Heart left ventricle (tissue), 13 donors: ENCODE measurements at regions not wholly inside any gene's neighbourhood (a gene's known extent, or its start where the extent isn't known, plus 50 kb on each side); places are given as distances from the start of the nearest gene placed in this dataset.
"Not testable (repeated sequence)": the region's sequence is repeated elsewhere in the genome, so short reads cannot be mapped to it uniquely, and the experiment has no call there.

Experiments
- CTCF ChIP-seq, 12 donors: fragments of 200-600 bp; sonication (generic) in 4 of 12; IDR thresholded peaks; one replicate each; pipeline versions ENCODE4 v1.5.0 to v1.8.0; 2018 to 2022; ENCODE audit warnings: antibody characterized with exemption in 12 of 12, mild to moderate bottlenecking in 5 of 12
- POLR2A ChIP-seq, 2 donors: fragments of 450-650 bp; IDR thresholded peaks; one replicate each; pipeline ENCODE4 v1.6.1; 2017; ENCODE audit warnings: antibody characterized with exemption in 2 of 2, mild to moderate bottlenecking in 2 of 2, moderate library complexity in 2 of 2
- donor health status: ischemic (EF 13 %, LVEDD 7.1; RV severe dilation, severe dysfunction).
- donor health status: DM: no; HTN: yes; CAD: no.
- donor health status: DM: no; HTN: no; CAD: no.
- donor health status: ischemic (EF 25% LVEDD 6.9; RV normal size, moderate dysfunction).
- donor health status: ischemic (EF 25% LVEDD 5.7; RV mildly dilated, moderate dysfunction).
- donor health status: ischemic (EF 35%, LVEDD 5.7; RV mildly dilated, moderate dysfunction).
- donor health status: nonischemic (EF 11% LVEDD 7.7; RV severe dilation, severe dysfunction).
- donor health status: DM: yes; HTN: yes; CAD: no.
- donor health status: PGD.
- donor health status: ischemic (EF 29% LVEDD 5.4; RV normal size, mild dysfunction).
- donor health status: nonischemic (EF 23%, LVEDD 6.1; RV moderate dilation, normal function).

GRCh38 chr2:90173081-90173480 is 1481.6 kb downstream of the RPIA start:
- TF ChIP-seq CTCF, POLR2A (IDR thresholded peaks at IDR 0.05): not testable (repeated sequence)
